HCT116 (cell line): ENCODE measurements at regions not wholly inside any gene's neighbourhood (a gene's known extent, or its start where the extent isn't known, plus 50 kb on each side); places are given as distances from the start of the nearest gene placed in this dataset.
A peak's percentile ranks its signal among the peaks of the same experiment; 100 is the strongest.

ENCODE experiments used
- ATAC-seq: fragments of 200-7000 bp; cut with Tn5 transposase; 2 replicates; pipeline ENCODE4 v1.9.1; 2020; ENCODE audit warnings: mild to moderate bottlenecking, moderate library complexity
- BruUV-seq: library from RNA; stranded (reverse); fragments of 400-500 nt; replicated peaks from 2 replicates; lab custom pipeline; 2021; lab: Mats Ljungman, UMichigan
- CTCF ChIA-PET: fragments of 300-600 bp; sonication (Branson Sonifier 250); formaldehyde crosslinking; loops from one replicate; lab custom pipeline; 2021; ENCODE audit warnings: antibody characterized with exemption; lab: Charles Lee
- POLR2A ChIA-PET: fragments of 300-600, 350-600 bp; sonication (Branson Sonifier 250); formaldehyde crosslinking; loops from one replicate; lab custom pipeline; 2021; ENCODE audit warnings: antibody characterized with exemption; lab: Charles Lee
- RAD21 ChIA-PET, 2 experiments: fragments of 300-600 bp; sonication (Branson Sonifier 250); formaldehyde crosslinking; loops; one replicate each; lab custom pipeline; 2023; ENCODE audit warnings: low total read pairs in 2 of 2; ENCODE audit not compliant: uncharacterized antibody in 2 of 2, unreplicated experiment in 2 of 2, low non-redundant PET in 1 of 2; lab: Charles Lee
- DNase-seq: peaks from one replicate; pipeline ENCODE4 v3.0.0-alpha.2; 2010; ENCODE audit warnings: low read depth, low spot score
- H2AFZ ChIP-seq: fragments of 200-600 bp; shearing (Covaris generic), sonication (generic); 2 replicates; pipeline ENCODE4 v1.6.1; 2017; ENCODE audit warnings: low read depth, mixed run types, mixed read lengths, antibody characterized with exemption, low read length; ENCODE audit not compliant: poor library complexity, severe bottlenecking
- H3K27ac ChIP-seq: 2 replicates; pipeline ENCODE4 v1.5.1; 2012; ENCODE audit warnings: low read depth, low read length
- H3K27me3 ChIP-seq: fragments of 200-600 bp; sonication (generic); 2 replicates; pipeline ENCODE4 v1.6.1; 2016; ENCODE audit warnings: mixed run types, low read length, mixed read lengths; ENCODE audit not compliant: insufficient read depth
- H3K36me3 ChIP-seq, 2 experiments: fragments of 200-500 bp in 1 of 2; fragments of 200-600 bp in 1 of 2; sonication (Bioruptor generic) in 1 of 2; sonication (generic) in 1 of 2; 2 replicates each; pipeline versions ENCODE4 v1.5.1 to v1.6.1; 2014 to 2016; ENCODE audit warnings: low read length in 2 of 2, inconsistent platforms in 1 of 2, mixed read lengths in 1 of 2, mixed run types in 1 of 2; ENCODE audit not compliant: insufficient read depth in 2 of 2, control insufficient read depth in 1 of 2
- H3K4me1 ChIP-seq, 2 experiments: fragments of 200-600 bp in 1 of 2; sonication (generic) in 1 of 2; 2 replicates each; pipeline versions ENCODE4 v1.5.1 to v1.6.1; 2012 to 2017; ENCODE audit warnings: low read length in 2 of 2, inconsistent platforms in 1 of 2, mild to moderate bottlenecking in 1 of 2, mixed read lengths in 1 of 2, mixed run types in 1 of 2, moderate library complexity in 1 of 2; ENCODE audit not compliant: insufficient read depth in 2 of 2, control insufficient read depth in 1 of 2
- H3K4me2 ChIP-seq: fragments of 200-600 bp; sonication (generic); 2 replicates; pipeline ENCODE4 v1.6.1; 2017; ENCODE audit warnings: mixed run types, low read length, mixed read lengths
- H3K4me3 ChIP-seq, 2 experiments: fragments of 200-600 bp in 1 of 2; sonication (generic) in 1 of 2; replicated peaks in 1 of 2; 2 replicates each; pipeline ENCODE4 v1.5.1; 2011 to 2016; ENCODE audit warnings: low read length in 2 of 2, control low read depth in 1 of 2, low read depth in 1 of 2, mild to moderate bottlenecking in 1 of 2, mixed read lengths in 1 of 2, mixed run types in 1 of 2
- H3K79me2 ChIP-seq: fragments of 200-600 bp; sonication (generic); 2 replicates; pipeline ENCODE4 v1.6.1; 2017; ENCODE audit warnings: mild to moderate bottlenecking, mixed run types, low read length, moderate library complexity, mixed read lengths; ENCODE audit not compliant: insufficient read depth
- H3K9ac ChIP-seq: fragments of 200-600 bp; sonication (generic); 2 replicates; pipeline ENCODE4 v1.6.1; 2016; ENCODE audit warnings: low read length, mixed read lengths
- H3K9me2 ChIP-seq: fragments of 200-600 bp; sonication (generic), shearing (Covaris generic); 2 replicates; pipeline ENCODE4 v1.6.1; 2017; ENCODE audit warnings: mixed run types, mild to moderate bottlenecking, moderate library complexity; ENCODE audit not compliant: insufficient read depth
- H3K9me3 ChIP-seq, 2 experiments: fragments of 200-500 bp in 1 of 2; fragments of 200-600 bp in 1 of 2; sonication (Bioruptor generic) in 1 of 2; sonication (generic) in 1 of 2; 2 replicates each; pipeline ENCODE4 v1.6.1; 2014 to 2017; ENCODE audit warnings: low read length in 2 of 2, mixed read lengths in 2 of 2, inconsistent platforms in 1 of 2, low read depth in 1 of 2, mild to moderate bottlenecking in 1 of 2, mixed run types in 1 of 2, moderate library complexity in 1 of 2; ENCODE audit not compliant: control insufficient read depth in 1 of 2, insufficient read depth in 1 of 2
- H4K20me1 ChIP-seq: fragments of 200-600 bp; sonication (generic), shearing (Covaris generic); 2 replicates; pipeline ENCODE4 v1.6.1; 2017; ENCODE audit warnings: mixed run types, mild to moderate bottlenecking, moderate library complexity; ENCODE audit not compliant: insufficient read depth
- CBX3 ChIP-seq: IDR thresholded peaks from 2 replicates; pipeline ENCODE4 v1.6.1; 2012; ENCODE audit warnings: low read depth
- CEBPB ChIP-seq: IDR thresholded peaks from 2 replicates; pipeline ENCODE4 v1.6.1; 2012; ENCODE audit warnings: low read depth
- EZH2 ChIP-seq: fragments of 200-600 bp; sonication (generic); IDR thresholded peaks from 2 replicates; pipeline ENCODE4 v1.6.1; 2017; ENCODE audit warnings: antibody characterized with exemption, mixed run types
- EZH2phosphoT487 ChIP-seq: fragments of 200-600 bp; IDR thresholded peaks from 2 replicates; pipeline ENCODE4 v1.6.1; 2018; ENCODE audit warnings: antibody characterized with exemption, borderline replicate concordance
- FOSL1 ChIP-seq: IDR thresholded peaks from 2 replicates; pipeline ENCODE4 v1.6.1; 2012; ENCODE audit warnings: low read depth
- JUND ChIP-seq: IDR thresholded peaks from 2 replicates; pipeline ENCODE4 v1.6.1; 2012
- MAX ChIP-seq: IDR thresholded peaks from 2 replicates; pipeline ENCODE4 v1.6.1; 2012
- POLR2AphosphoS5 ChIP-seq: IDR thresholded peaks from 2 replicates; pipeline ENCODE4 v1.6.1; 2011; ENCODE audit warnings: mild to moderate bottlenecking, low read depth, low read length, moderate library complexity
- RAD21 ChIP-seq: IDR thresholded peaks from 2 replicates; pipeline ENCODE4 v1.6.1; 2012; ENCODE audit warnings: low read depth, mild to moderate bottlenecking
- SP1 ChIP-seq: IDR thresholded peaks from 2 replicates; pipeline ENCODE4 v1.6.1; 2012; ENCODE audit warnings: low read depth
- SRF ChIP-seq: IDR thresholded peaks from 2 replicates; pipeline ENCODE4 v1.6.1; 2012; ENCODE audit warnings: low read depth
- ZFX ChIP-seq: fragments of 450-650 bp; IDR thresholded peaks from 2 replicates; pipeline ENCODE4 v1.6.1; 2017
- ZNF274 ChIP-seq: fragments of 200-500 bp; sonication (Bioruptor generic); IDR thresholded peaks from 2 replicates; pipeline ENCODE4 v1.6.1; 2014; ENCODE audit warnings: mild to moderate bottlenecking, low read depth, low read length, inconsistent platforms
- intact Hi-C: fragments of 100-400 bp; cut with micrococcal nuclease; formaldehyde crosslinking; loops from 2 replicates; pipeline ENCODE4 v1.10.0; 2022
- TF ChIP-seq, protein P1 (sequence below): IDR thresholded peaks from 2 replicates; pipeline ENCODE4 v1.6.1; 2012
- TF ChIP-seq, protein P2 (sequence below): IDR thresholded peaks from 2 replicates; pipeline ENCODE4 v1.6.1; 2011; ENCODE audit warnings: mild to moderate bottlenecking, low read length, moderate library complexity; ENCODE audit not compliant: insufficient replicate concordance; ENCODE audit errors: extremely low read depth
- TF ChIP-seq, protein P3 (sequence below): IDR thresholded peaks from 2 replicates; pipeline ENCODE4 v1.6.1; 2012; ENCODE audit warnings: low read depth

GRCh38 chr6:82000551-82000950 is 247.0 kb downstream of the IBTK start:
- DNase-seq (no peak), ATAC-seq (no peak)
- no TSS peak for BruUV-seq
- H3K4me2 ChIP-seq, result no peak overlapping the region
- CTCF ChIA-PET, result no interaction called here
- TF ChIP-seq EZH2 (no peak), EZH2phosphoT487 (no peak), RAD21 (no peak), JUND (no peak), SP1 (no peak), SRF (no peak), FOSL1 (no peak), ZFX (no peak), CBX3 (no peak), ZNF274 (no peak), MAX (no peak), CEBPB (no peak), POLR2AphosphoS5 (no peak)
- TF ChIP-seq, protein P1, sequence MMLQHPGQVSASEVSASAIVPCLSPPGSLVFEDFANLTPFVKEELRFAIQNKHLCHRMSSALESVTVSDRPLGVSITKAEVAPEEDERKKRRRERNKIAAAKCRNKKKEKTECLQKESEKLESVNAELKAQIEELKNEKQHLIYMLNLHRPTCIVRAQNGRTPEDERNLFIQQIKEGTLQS, result no peak
- TF ChIP-seq, protein P2, sequence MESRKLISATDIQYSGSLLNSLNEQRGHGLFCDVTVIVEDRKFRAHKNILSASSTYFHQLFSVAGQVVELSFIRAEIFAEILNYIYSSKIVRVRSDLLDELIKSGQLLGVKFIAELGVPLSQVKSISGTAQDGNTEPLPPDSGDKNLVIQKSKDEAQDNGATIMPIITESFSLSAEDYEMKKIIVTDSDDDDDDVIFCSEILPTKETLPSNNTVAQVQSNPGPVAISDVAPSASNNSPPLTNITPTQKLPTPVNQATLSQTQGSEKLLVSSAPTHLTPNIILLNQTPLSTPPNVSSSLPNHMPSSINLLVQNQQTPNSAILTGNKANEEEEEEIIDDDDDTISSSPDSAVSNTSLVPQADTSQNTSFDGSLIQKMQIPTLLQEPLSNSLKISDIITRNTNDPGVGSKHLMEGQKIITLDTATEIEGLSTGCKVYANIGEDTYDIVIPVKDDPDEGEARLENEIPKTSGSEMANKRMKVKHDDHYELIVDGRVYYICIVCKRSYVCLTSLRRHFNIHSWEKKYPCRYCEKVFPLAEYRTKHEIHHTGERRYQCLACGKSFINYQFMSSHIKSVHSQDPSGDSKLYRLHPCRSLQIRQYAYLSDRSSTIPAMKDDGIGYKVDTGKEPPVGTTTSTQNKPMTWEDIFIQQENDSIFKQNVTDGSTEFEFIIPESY, result no peak
- TF ChIP-seq, protein P3, sequence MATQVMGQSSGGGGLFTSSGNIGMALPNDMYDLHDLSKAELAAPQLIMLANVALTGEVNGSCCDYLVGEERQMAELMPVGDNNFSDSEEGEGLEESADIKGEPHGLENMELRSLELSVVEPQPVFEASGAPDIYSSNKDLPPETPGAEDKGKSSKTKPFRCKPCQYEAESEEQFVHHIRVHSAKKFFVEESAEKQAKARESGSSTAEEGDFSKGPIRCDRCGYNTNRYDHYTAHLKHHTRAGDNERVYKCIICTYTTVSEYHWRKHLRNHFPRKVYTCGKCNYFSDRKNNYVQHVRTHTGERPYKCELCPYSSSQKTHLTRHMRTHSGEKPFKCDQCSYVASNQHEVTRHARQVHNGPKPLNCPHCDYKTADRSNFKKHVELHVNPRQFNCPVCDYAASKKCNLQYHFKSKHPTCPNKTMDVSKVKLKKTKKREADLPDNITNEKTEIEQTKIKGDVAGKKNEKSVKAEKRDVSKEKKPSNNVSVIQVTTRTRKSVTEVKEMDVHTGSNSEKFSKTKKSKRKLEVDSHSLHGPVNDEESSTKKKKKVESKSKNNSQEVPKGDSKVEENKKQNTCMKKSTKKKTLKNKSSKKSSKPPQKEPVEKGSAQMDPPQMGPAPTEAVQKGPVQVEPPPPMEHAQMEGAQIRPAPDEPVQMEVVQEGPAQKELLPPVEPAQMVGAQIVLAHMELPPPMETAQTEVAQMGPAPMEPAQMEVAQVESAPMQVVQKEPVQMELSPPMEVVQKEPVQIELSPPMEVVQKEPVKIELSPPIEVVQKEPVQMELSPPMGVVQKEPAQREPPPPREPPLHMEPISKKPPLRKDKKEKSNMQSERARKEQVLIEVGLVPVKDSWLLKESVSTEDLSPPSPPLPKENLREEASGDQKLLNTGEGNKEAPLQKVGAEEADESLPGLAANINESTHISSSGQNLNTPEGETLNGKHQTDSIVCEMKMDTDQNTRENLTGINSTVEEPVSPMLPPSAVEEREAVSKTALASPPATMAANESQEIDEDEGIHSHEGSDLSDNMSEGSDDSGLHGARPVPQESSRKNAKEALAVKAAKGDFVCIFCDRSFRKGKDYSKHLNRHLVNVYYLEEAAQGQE, result no peak
- H3K36me3 ChIP-seq, result no peaks in the 10 kb centered on the region
- no peaks in the 10 kb centered on the region for H3K9me2 ChIP-seq
- peak overlapping the region; percentile 67 for H2AFZ ChIP-seq
- no peaks in the 10 kb centered on the region for H3K27me3 ChIP-seq
- no peak overlapping the region for H3K9ac ChIP-seq
- H3K79me2 ChIP-seq, result no peaks in the 10 kb centered on the region
- no peak overlapping the region for H3K4me3 ChIP-seq
- H3K27ac ChIP-seq, result no peak overlapping the region
- RAD21 ChIA-PET, result no interaction called here
- intact Hi-C loops, result loop anchor here (10.0 kb wide), 1 partner anchor 1866 kb away; no protein-coding TSS in a partner anchor
- H4K20me1 ChIP-seq, result no peaks in the 10 kb centered on the region
- peaks cover 0 to 26% of the 10 kb centered on the region in 2 experiments; a peak in 2 of 4 replicates for H3K4me1 ChIP-seq
- no peaks in the 10 kb centered on the region for H3K9me3 ChIP-seq
- POLR2A ChIA-PET, result interaction anchor here (0.7 kb wide), 1 partner anchor 349 kb away, joined by 3 read pairs; no protein-coding TSS in a partner anchor
